Thyroid gland (tissue), 4 donors: ENCODE measurements at regions not wholly inside any gene's neighbourhood (a gene's known extent, or its start where the extent isn't known, plus 50 kb on each side); places are given as distances from the start of the nearest gene placed in this dataset.

Experiments
- DNase-seq, 2 donors: peaks; one replicate each; pipeline ENCODE4 v3.0.0-alpha.2; 2019
- H3K27ac ChIP-seq, 3 donors: fragments of 200-600 bp; sonication (generic); 1 replicate in 2 of 3; 2 replicates in 1 of 3; pipeline ENCODE4 v1.5.1; 2016 to 2019; ENCODE audit warnings: mild to moderate bottlenecking in 1 of 3, moderate library complexity in 1 of 3
- H3K27me3 ChIP-seq: fragments of 200-600 bp; sonication (generic); one replicate; pipeline ENCODE4 v1.5.1; 2019
- H3K36me3 ChIP-seq, 2 donors: fragments of 200-600 bp; sonication (generic); one replicate each; pipeline ENCODE4 v1.5.1; 2016 to 2019
- H3K4me1 ChIP-seq, 2 donors: fragments of 200-600 bp; sonication (generic); one replicate each; pipeline ENCODE4 v1.5.1; 2017 to 2019
- H3K4me3 ChIP-seq, 3 donors: fragments of 200-600 bp; sonication (generic); replicated peaks in 1 of 3; 1 replicate in 2 of 3; 2 replicates in 1 of 3; pipeline ENCODE4 v1.5.1; 2016; ENCODE audit warnings: mild to moderate bottlenecking in 1 of 3
- H3K9me3 ChIP-seq: fragments of 200-600 bp; sonication (generic); one replicate; pipeline ENCODE4 v1.5.1; 2017
- CTCF ChIP-seq, 6 experiments: fragments of 200-600 bp in 3 of 6; fragments of 450-650 bp in 3 of 6; sonication (generic) in 3 of 6; IDR thresholded peaks; one replicate each; pipeline ENCODE4 v1.5.1; 2016 to 2019; ENCODE audit warnings: antibody characterized with exemption in 6 of 6, mild to moderate bottlenecking in 2 of 6, inconsistent platforms in 1 of 6, moderate library complexity in 1 of 6
- POLR2A ChIP-seq, 2 donors: fragments of 450-650 bp; IDR thresholded peaks; one replicate each; pipeline ENCODE4 v1.6.1; 2017; ENCODE audit warnings: antibody characterized with exemption in 2 of 2, mild to moderate bottlenecking in 2 of 2, moderate library complexity in 1 of 2
- WGBS, 2 donors: methylation state at CpG; one replicate each; pipeline ENCODE4 v1.1.5; 2017; 5-methylcytosine and 5-hydroxymethylcytosine counted together
- intact Hi-C: fragments of 100-400 bp; cut with DNase I; formaldehyde crosslinking; loops from one replicate; pipeline ENCODE4 v1.15.1; 2023

- intact Hi-C loops: no loop called here
- Histone ChIP-seq H3K36me3 (no peaks in the 10 kb centered on the region), H3K4me1 (no peaks in the 10 kb centered on the region), H3K27ac (no peak overlapping the region), H3K4me3 (no peak overlapping the region), H3K27me3 (no peaks in the 10 kb centered on the region), H3K9me3 (no peaks in the 10 kb centered on the region)
- TF ChIP-seq POLR2A (IDR thresholded peaks at IDR 0.05): no peak
- TF ChIP-seq CTCF (IDR thresholded peaks at IDR 0.05): no peak
- no peak for DNase-seq
- WGBS, 2 donors: 76 to 84% methylated on average over 1 of the region's 1 CpG
These were observed 119.2 kb upstream of the LEF1 start for GRCh38 chr4:108287834-108288413.

GRCh38 chr4:108280072-108280471, 111.3 kb upstream of the LEF1 start:
- H3K4me3 ChIP-seq: no peak overlapping the region
- no peak overlapping the region for H3K27ac ChIP-seq
- H3K9me3 ChIP-seq: no peaks in the 10 kb centered on the region
- TF ChIP-seq POLR2A (IDR thresholded peaks at IDR 0.05) (no peak), CTCF (IDR thresholded peaks at IDR 0.05) (no peak)
- no peaks in the 10 kb centered on the region for H3K4me1 ChIP-seq
- no peak for DNase-seq
- intact Hi-C loops: no loop called here
- no peaks in the 10 kb centered on the region for H3K27me3 ChIP-seq
- no peaks in the 10 kb centered on the region for H3K36me3 ChIP-seq

GRCh38 chr4:108276690-108277089, 108.0 kb upstream of the LEF1 start:
- Histone ChIP-seq H3K36me3 (no peaks in the 10 kb centered on the region), H3K27ac (no peak overlapping the region), H3K9me3 (no peaks in the 10 kb centered on the region), H3K4me3 (no peak overlapping the region), H3K4me1 (no peaks in the 10 kb centered on the region), H3K27me3 (no peaks in the 10 kb centered on the region)
- no peak for TF ChIP-seq CTCF (IDR thresholded peaks at IDR 0.05)
- TF ChIP-seq POLR2A (IDR thresholded peaks at IDR 0.05): no peak
- intact Hi-C loops: no loop called here
- 80 to 86% methylated on average over 3 of the region's 3 CpGs for WGBS, 2 donors
- no peak for DNase-seq

DNA sequence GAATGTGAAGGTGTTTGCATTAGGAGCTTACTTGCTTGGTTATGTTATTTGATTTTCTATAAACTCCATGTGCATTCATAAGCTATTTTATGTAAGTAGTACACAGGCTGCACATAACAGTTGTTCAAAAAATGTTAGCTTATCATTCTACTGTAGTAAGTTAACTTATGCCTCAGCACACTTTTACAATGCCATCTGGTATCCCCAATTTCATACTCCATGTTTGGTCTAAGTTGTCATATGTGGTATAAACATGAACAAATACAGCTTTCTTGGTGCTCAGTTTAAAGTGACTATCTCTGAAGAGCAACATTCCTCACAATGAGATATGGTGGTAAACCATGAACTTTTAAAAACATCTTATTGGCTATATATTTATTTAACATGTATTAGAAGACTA, 104.3 kb upstream of the LEF1 start:
- no peaks in the 10 kb centered on the region for H3K27me3 ChIP-seq
- intact Hi-C loops: no loop called here
- no peaks in the 10 kb centered on the region for H3K9me3 ChIP-seq
- no peak overlapping the region for H3K4me3 ChIP-seq
- TF ChIP-seq POLR2A (IDR thresholded peaks at IDR 0.05): no peak
- TF ChIP-seq CTCF (IDR thresholded peaks at IDR 0.05): no peak
- H3K27ac ChIP-seq: no peak overlapping the region
- no peaks in the 10 kb centered on the region for H3K4me1 ChIP-seq
- DNase-seq: no peak
- no peaks in the 10 kb centered on the region for H3K36me3 ChIP-seq

GRCh38 chr4:108272561-108272960, 103.8 kb upstream of the LEF1 start:
- intact Hi-C loops: no loop called here
- Histone ChIP-seq H3K4me1 (no peaks in the 10 kb centered on the region), H3K9me3 (no peaks in the 10 kb centered on the region), H3K27me3 (no peaks in the 10 kb centered on the region), H3K4me3 (no peak overlapping the region), H3K36me3 (no peaks in the 10 kb centered on the region), H3K27ac (no peak overlapping the region)
- TF ChIP-seq CTCF (IDR thresholded peaks at IDR 0.05) (no peak), POLR2A (IDR thresholded peaks at IDR 0.05) (no peak)
- DNase-seq: no peak
- 90 to 94% methylated on average over 2 of the region's 2 CpGs for WGBS, 2 donors
